ENCODE measurements at regions not wholly inside any gene's neighbourhood (a gene's known extent, or its start where the extent isn't known, plus 50 kb on each side); places are given as distances from the start of the nearest gene placed in this dataset.

- TF ChIP-seq POLR2A (IDR thresholded peaks at IDR 0.05; ENCODE audit: low read length): no peak
- TF ChIP-seq GATA1 (IDR thresholded peaks at IDR 0.05; ENCODE audit: low read depth, low read length): no peak
Observed at GRCh38 chrX:130504019-130504418, 102.2 kb downstream of the RBMX2 start.

All from erythroblast (primary cell).